Caco-2 (cell line): ENCODE measurements at regions not wholly inside any gene's neighbourhood (a gene's known extent, or its start where the extent isn't known, plus 50 kb on each side); places are given as distances from the start of the nearest gene placed in this dataset.

Experiments used
- BruUV-seq: library from RNA; stranded (reverse); fragments of 400-500 nt; replicated peaks from 2 replicates; lab custom pipeline; 2021; lab: Mats Ljungman, UMichigan
- CTCF ChIA-PET: fragments of 300-600 bp; sonication (Branson Sonifier 250); formaldehyde crosslinking; loops from one replicate; lab custom pipeline; 2022; ENCODE audit warnings: antibody characterized with exemption; lab: Charles Lee
- POLR2A ChIA-PET: fragments of 300-600 bp; sonication (Branson Sonifier 250); formaldehyde crosslinking; loops from one replicate; lab custom pipeline; 2022; ENCODE audit warnings: antibody characterized with exemption; lab: Charles Lee
- DNase-seq, 2 experiments: peaks; one replicate each; pipeline versions ENCODE4 v3.0.0 to v3.0.0-alpha.2; 2020 to 2022
- H3K27me3 ChIP-seq: replicated peaks from 2 replicates; pipeline ENCODE4 v1.6.0; 2011; ENCODE audit warnings: low read length; ENCODE audit not compliant: control insufficient read depth, insufficient read depth
- H3K36me3 ChIP-seq: 2 replicates; pipeline ENCODE4 v1.5.1; 2011; ENCODE audit warnings: low read length; ENCODE audit not compliant: control insufficient read depth, insufficient read depth
- H3K4me1 ChIP-seq: fragments of 250-450 bp; sonication (Bioruptor Pico); 2 replicates; pipeline ENCODE4 v1.5.1; 2020; ENCODE audit warnings: mild to moderate bottlenecking
- H3K4me3 ChIP-seq: 2 replicates; pipeline ENCODE4 v1.5.1; 2011; ENCODE audit warnings: low read depth, mild to moderate bottlenecking, control low read depth, low read length
- H3K9me3 ChIP-seq: fragments of 250-450 bp; sonication (Bioruptor Pico); 2 replicates; pipeline ENCODE4 v1.5.1; 2020; ENCODE audit warnings: mild to moderate bottlenecking, moderate library complexity
- H3K27ac Mint-ChIP-seq: one replicate; pipeline ENCODE4 v1.8.0; 2022; ENCODE audit warnings: mixed read lengths; ENCODE audit not compliant: unreplicated experiment
- H3K27me3 Mint-ChIP-seq: one replicate; pipeline ENCODE4 v1.8.0; 2022; ENCODE audit warnings: mixed read lengths; ENCODE audit not compliant: insufficient read depth, unreplicated experiment
- H3K36me3 Mint-ChIP-seq: one replicate; pipeline ENCODE4 v1.8.0; 2022; ENCODE audit warnings: mild to moderate bottlenecking, mixed read lengths; ENCODE audit not compliant: insufficient read depth, unreplicated experiment
- H3K4me1 Mint-ChIP-seq: one replicate; pipeline ENCODE4 v1.8.0; 2022; ENCODE audit warnings: low read depth, mixed read lengths; ENCODE audit not compliant: unreplicated experiment
- H3K4me3 Mint-ChIP-seq: one replicate; pipeline ENCODE4 v1.8.0; 2022; ENCODE audit warnings: mild to moderate bottlenecking, moderate library complexity, mixed read lengths; ENCODE audit not compliant: unreplicated experiment
- H3K9me3 Mint-ChIP-seq: one replicate; pipeline ENCODE4 v1.8.0; 2022; ENCODE audit warnings: mixed read lengths; ENCODE audit not compliant: unreplicated experiment
- intact Hi-C: fragments of 100-400 bp; cut with micrococcal nuclease; formaldehyde crosslinking; loops from one replicate; pipeline ENCODE4 v1.10.0; 2022; ENCODE audit not compliant: unreplicated experiment
- TF ChIP-seq, protein P1 (sequence below), 2 experiments: fragments of 200-600 bp in 1 of 2; IDR thresholded peaks; 1 replicate in 1 of 2; 2 replicates in 1 of 2; pipeline versions ENCODE4 v1.5.1 to v1.8.0; 2011 to 2022; ENCODE audit warnings: antibody characterized with exemption in 1 of 2, control low read depth in 1 of 2, inconsistent platforms in 1 of 2, low read depth in 1 of 2, low read length in 1 of 2, mild to moderate bottlenecking in 1 of 2, moderate library complexity in 1 of 2; ENCODE audit not compliant: insufficient read depth in 1 of 2, severe bottlenecking in 1 of 2, unreplicated experiment in 1 of 2

DNA sequence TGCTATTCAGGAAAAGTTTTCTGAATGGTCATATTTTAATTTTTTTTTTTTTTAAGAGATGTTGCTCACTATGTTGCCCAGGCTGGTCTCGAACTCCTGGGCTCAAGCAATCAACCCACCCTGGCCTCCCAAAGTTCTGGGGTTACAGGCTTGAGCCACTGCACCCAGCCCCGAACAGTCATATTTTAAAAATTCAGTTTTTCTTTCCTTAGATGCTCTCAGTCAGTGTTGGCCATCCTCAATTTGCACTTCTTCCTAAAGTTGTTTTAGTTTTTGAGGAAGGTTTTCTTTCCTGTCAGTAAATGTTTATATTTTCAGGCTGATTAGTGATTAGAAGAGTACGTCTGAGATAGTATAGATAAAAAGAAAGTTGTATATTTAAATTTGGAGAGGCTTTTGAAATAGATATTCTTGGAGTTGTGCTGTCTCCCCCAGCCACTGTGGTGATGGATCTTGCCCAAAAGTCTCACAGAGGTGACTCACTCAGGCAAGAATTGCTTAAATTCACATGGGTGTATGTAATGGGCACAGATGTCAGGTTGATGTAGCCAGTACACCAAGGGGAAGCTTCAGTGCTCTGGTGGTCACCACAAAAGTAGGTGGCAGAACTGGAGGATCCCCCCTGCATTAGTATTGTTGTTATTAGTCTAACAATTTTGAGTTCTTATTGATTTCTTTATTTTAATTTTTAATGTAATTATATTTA lies 72.2 kb upstream of the ELOVL6 start:
- DNase-seq, result no peak
- H3K9me3 ChIP-seq, result no peaks in the 10 kb centered on the region
- Mint-ChIP-seq H3K9me3 (no peaks in the 10 kb centered on the region), H3K4me1 (no peaks in the 10 kb centered on the region), H3K36me3 (no peaks in the 10 kb centered on the region), H3K27ac (no peak overlapping the region), H3K27me3 (no peaks in the 10 kb centered on the region), H3K4me3 (no peak overlapping the region)
- intact Hi-C loops, result no loop called here
- H3K27me3 ChIP-seq, result no peaks in the 10 kb centered on the region
- ChIA-PET CTCF (no interaction called here), POLR2A (no interaction called here)
- H3K4me1 ChIP-seq, result no peaks in the 10 kb centered on the region
- no peak overlapping the region for H3K4me3 ChIP-seq
- no peaks in the 10 kb centered on the region for H3K36me3 ChIP-seq
- TF ChIP-seq, protein P1, sequence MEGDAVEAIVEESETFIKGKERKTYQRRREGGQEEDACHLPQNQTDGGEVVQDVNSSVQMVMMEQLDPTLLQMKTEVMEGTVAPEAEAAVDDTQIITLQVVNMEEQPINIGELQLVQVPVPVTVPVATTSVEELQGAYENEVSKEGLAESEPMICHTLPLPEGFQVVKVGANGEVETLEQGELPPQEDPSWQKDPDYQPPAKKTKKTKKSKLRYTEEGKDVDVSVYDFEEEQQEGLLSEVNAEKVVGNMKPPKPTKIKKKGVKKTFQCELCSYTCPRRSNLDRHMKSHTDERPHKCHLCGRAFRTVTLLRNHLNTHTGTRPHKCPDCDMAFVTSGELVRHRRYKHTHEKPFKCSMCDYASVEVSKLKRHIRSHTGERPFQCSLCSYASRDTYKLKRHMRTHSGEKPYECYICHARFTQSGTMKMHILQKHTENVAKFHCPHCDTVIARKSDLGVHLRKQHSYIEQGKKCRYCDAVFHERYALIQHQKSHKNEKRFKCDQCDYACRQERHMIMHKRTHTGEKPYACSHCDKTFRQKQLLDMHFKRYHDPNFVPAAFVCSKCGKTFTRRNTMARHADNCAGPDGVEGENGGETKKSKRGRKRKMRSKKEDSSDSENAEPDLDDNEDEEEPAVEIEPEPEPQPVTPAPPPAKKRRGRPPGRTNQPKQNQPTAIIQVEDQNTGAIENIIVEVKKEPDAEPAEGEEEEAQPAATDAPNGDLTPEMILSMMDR (IDR thresholded peaks at IDR 0.05; ENCODE audit: insufficient read depth in 1 of 2, low read depth in 1 of 2, low read length in 1 of 2, severe bottlenecking in 1 of 2, unreplicated experiment in 1 of 2), result no peak
- BruUV-seq, result no TSS peak

DNA sequence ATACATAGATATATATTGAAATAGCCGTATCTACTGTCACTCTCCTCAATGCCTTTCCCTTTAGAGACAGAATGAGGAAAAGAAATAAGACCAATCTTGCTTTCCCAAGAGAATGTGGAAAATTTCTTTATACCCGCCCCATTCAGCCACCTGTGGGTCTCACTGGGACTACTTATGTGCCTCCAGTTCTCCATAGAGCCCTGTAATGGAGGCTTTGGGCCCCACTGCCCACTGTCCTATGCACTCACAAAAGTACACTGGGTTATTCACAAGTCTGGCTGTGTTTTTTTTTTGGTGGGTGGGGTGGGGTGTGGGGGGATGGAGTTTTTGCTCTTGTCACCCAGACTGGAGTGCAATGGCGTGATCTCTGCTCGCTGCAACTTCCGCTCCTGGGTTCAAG lies 70.4 kb upstream of the ELOVL6 start:
- no peak for DNase-seq
- Mint-ChIP-seq H3K9me3 (no peaks in the 10 kb centered on the region), H3K36me3 (no peaks in the 10 kb centered on the region), H3K4me1 (no peaks in the 10 kb centered on the region), H3K27me3 (no peaks in the 10 kb centered on the region), H3K4me3 (no peak overlapping the region), H3K27ac (no peak overlapping the region)
- Histone ChIP-seq H3K27me3 (no peaks in the 10 kb centered on the region), H3K36me3 (no peaks in the 10 kb centered on the region), H3K4me3 (no peak overlapping the region), H3K4me1 (no peaks in the 10 kb centered on the region), H3K9me3 (no peaks in the 10 kb centered on the region)
- ChIA-PET CTCF (no interaction called here), POLR2A (no interaction called here)
- no TSS peak for BruUV-seq
- TF ChIP-seq, protein P1 (IDR thresholded peaks at IDR 0.05; ENCODE audit: insufficient read depth in 1 of 2, low read depth in 1 of 2, low read length in 1 of 2, severe bottlenecking in 1 of 2, unreplicated experiment in 1 of 2), result no peak
- intact Hi-C loops, result no loop called here

DNA sequence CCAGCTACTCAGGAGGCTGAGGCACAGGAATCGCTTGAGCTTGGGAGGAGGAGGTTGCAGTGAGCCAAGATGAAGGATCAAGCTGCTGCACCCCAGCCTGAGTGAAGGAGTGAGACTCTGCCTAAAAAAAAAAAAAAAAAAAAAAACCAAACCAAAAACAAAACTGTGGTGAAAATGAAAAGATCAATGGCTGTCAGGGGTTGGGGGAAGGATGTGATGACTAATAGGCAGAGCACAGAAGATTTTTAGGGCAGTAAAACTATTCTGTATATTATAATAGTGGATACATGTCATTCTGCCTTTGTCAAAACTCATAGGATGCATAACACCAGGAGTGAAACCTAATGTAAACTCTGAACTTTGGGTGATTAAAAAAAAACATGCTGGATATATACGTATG lies 69.9 kb upstream of the ELOVL6 start:
- Histone ChIP-seq H3K27me3 (no peaks in the 10 kb centered on the region), H3K9me3 (no peaks in the 10 kb centered on the region), H3K4me3 (no peak overlapping the region), H3K36me3 (no peaks in the 10 kb centered on the region), H3K4me1 (no peaks in the 10 kb centered on the region)
- POLR2A ChIA-PET, result no interaction called here
- no peaks in the 10 kb centered on the region for H3K4me1 Mint-ChIP-seq
- H3K27me3 Mint-ChIP-seq, result no peaks in the 10 kb centered on the region
- intact Hi-C loops, result no loop called here
- H3K36me3 Mint-ChIP-seq, result no peaks in the 10 kb centered on the region
- H3K9me3 Mint-ChIP-seq, result no peaks in the 10 kb centered on the region
- TF ChIP-seq, protein P1 (IDR thresholded peaks at IDR 0.05; ENCODE audit: insufficient read depth in 1 of 2, low read depth in 1 of 2, low read length in 1 of 2, severe bottlenecking in 1 of 2, unreplicated experiment in 1 of 2), result no peak
- no peak for DNase-seq
- CTCF ChIA-PET, result no interaction called here
- no peak overlapping the region for H3K4me3 Mint-ChIP-seq
- BruUV-seq, result no TSS peak
- H3K27ac Mint-ChIP-seq, result no peak overlapping the region
